ENCODE measurements at regions not wholly inside any gene's neighbourhood (a gene's known extent, or its start where the extent isn't known, plus 50 kb on each side); places are given as distances from the start of the nearest gene placed in this dataset.

- intact Hi-C loops (cut with micrococcal nuclease), result no loop called here
Observed at GRCh38 chr2:236795169-236795860, 225.7 kb downstream of the ACKR3 start.

GRCh38 chr2:236795861-236796219 is 226.2 kb downstream of the ACKR3 start:
- intact Hi-C loops (cut with micrococcal nuclease), result no loop called here

- intact Hi-C loops (cut with micrococcal nuclease), result no loop called here
Observed at GRCh38 chr2:236796236-236796635, 226.6 kb downstream of the ACKR3 start.

GRCh38 chr2:236797411-236797810 is 227.8 kb downstream of the ACKR3 start:
- intact Hi-C loops (cut with micrococcal nuclease), result no loop called here

- intact Hi-C loops (cut with micrococcal nuclease), result no loop called here
Observed at GRCh38 chr2:236798491-236798890, 228.9 kb downstream of the ACKR3 start.

GRCh38 chr2:236799391-236800026 is 229.9 kb downstream of the ACKR3 start:
- intact Hi-C loops (cut with micrococcal nuclease), result no loop called here

GRCh38 chr2:236802862-236803261 is 233.2 kb downstream of the ACKR3 start:
- intact Hi-C loops (cut with micrococcal nuclease), result no loop called here

GRCh38 chr2:236803621-236804020 is 234.0 kb downstream of the ACKR3 start:
- intact Hi-C loops (cut with micrococcal nuclease), result no loop called here

GRCh38 chr2:236805800-236806531 is 236.3 kb downstream of the ACKR3 start:
- intact Hi-C loops (cut with micrococcal nuclease), result no loop called here

GRCh38 chr2:236809716-236810115 is 240.1 kb downstream of the ACKR3 start:
- intact Hi-C loops (cut with micrococcal nuclease), result no loop called here

GRCh38 chr2:236811062-236811656 is 241.5 kb downstream of the ACKR3 start:
- intact Hi-C loops (cut with micrococcal nuclease), result no loop called here

GRCh38 chr2:236813766-236814165 is 244.1 kb downstream of the ACKR3 start:
- intact Hi-C loops (cut with micrococcal nuclease), result no loop called here

GRCh38 chr2:236814593-236814992 is 245.0 kb downstream of the ACKR3 start:
- intact Hi-C loops (cut with micrococcal nuclease), result no loop called here

GRCh38 chr2:236815746-236816145 is 246.1 kb downstream of the ACKR3 start:
- intact Hi-C loops (cut with micrococcal nuclease), result no loop called here

GRCh38 chr2:236816197-236817170 is 246.9 kb downstream of the ACKR3 start:
- intact Hi-C loops (cut with micrococcal nuclease), result no loop called here

- intact Hi-C loops (cut with micrococcal nuclease), result no loop called here
Observed at GRCh38 chr2:236818281-236819045, 248.8 kb downstream of the ACKR3 start.

GRCh38 chr2:236819275-236820002 is 249.8 kb downstream of the ACKR3 start:
- intact Hi-C loops (cut with micrococcal nuclease), result no loop called here

GRCh38 chr2:236820763-236821344 is 251.2 kb downstream of the ACKR3 start:
- intact Hi-C loops (cut with micrococcal nuclease), result no loop called here

GRCh38 chr2:236823041-236823629 is 253.5 kb downstream of the ACKR3 start:
- intact Hi-C loops (cut with micrococcal nuclease), result no loop called here
